ENCODE measurements at regions not wholly inside any gene's neighbourhood (a gene's known extent, or its start where the extent isn't known, plus 50 kb on each side); places are given as distances from the start of the nearest gene placed in this dataset.

DNA sequence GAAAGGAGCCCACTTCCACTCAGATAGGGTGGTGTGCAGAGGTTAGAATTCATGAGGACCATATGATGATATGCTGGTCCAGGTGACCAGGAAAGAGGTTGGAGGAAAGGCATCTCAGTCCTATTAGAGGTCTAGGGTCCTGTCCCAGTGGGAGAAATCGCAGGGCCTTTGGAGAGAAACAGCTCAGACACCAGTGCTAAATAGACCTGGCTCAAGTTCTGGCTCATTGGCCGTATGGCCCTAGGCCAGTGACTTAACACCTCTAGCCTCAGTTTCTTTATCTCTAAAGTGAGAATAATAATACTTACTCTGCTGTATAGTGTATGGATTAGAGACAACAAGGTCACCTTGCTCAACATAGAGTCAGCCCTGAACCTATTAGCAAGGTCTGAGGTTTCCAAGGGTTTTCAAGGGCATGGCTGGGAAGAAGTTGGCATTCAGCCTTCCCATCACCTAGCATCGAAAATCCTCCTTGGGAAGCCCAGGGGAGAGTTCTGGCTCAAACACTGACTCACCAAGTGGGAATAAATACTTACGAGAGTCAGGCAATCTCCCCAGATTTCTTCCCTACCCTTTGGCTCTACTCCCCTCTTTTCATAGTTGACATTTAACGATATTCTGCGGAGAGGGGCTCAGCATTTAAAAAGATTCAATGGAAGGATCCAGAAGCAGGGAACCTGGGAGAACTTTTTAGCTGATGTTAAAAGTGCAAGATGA, 473.1 kb upstream of the PODXL start:
- no peak for TF ChIP-seq POLR2AphosphoS5 (IDR thresholded peaks at IDR 0.05; ENCODE audit: insufficient read depth in 1 of 2, low read depth in 1 of 2)
- TF ChIP-seq, protein P1, sequence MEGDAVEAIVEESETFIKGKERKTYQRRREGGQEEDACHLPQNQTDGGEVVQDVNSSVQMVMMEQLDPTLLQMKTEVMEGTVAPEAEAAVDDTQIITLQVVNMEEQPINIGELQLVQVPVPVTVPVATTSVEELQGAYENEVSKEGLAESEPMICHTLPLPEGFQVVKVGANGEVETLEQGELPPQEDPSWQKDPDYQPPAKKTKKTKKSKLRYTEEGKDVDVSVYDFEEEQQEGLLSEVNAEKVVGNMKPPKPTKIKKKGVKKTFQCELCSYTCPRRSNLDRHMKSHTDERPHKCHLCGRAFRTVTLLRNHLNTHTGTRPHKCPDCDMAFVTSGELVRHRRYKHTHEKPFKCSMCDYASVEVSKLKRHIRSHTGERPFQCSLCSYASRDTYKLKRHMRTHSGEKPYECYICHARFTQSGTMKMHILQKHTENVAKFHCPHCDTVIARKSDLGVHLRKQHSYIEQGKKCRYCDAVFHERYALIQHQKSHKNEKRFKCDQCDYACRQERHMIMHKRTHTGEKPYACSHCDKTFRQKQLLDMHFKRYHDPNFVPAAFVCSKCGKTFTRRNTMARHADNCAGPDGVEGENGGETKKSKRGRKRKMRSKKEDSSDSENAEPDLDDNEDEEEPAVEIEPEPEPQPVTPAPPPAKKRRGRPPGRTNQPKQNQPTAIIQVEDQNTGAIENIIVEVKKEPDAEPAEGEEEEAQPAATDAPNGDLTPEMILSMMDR (IDR thresholded peaks at IDR 0.05): no peak

Measured in vagina (tissue), 2 donors.